Stimulated activated effector memory CD8-positive, alpha-beta T cell treated with anti-CD3 and anti-CD28 coated beads, Interleukin-12 subunit alpha, Interleukin-12 subunit beta, amount 100 ng/mL, for 72 hours (primary cell): ENCODE measurements at regions not wholly inside any gene's neighbourhood (a gene's known extent, or its start where the extent isn't known, plus 50 kb on each side); places are given as distances from the start of the nearest gene placed in this dataset.
"Not testable (repeated sequence)": the region's sequence is repeated elsewhere in the genome, so short reads cannot be mapped to it uniquely, and the experiment has no call there.

Source experiments
- ATAC-seq: fragments of 150-1000 bp; cut with Tn5 transposase; 2 replicates; pipeline ENCODE4 v1.10.0; 2021
- DNase-seq, 2 donors: peaks; one replicate each; pipeline ENCODE4 v3.0.0; 2021 to 2022; ENCODE audit warnings: low spot score in 2 of 2
- H3K27ac Mint-ChIP-seq: one replicate; pipeline ENCODE4 v1.8.0; 2022; ENCODE audit warnings: mild to moderate bottlenecking, mixed read lengths
- H3K36me3 Mint-ChIP-seq: one replicate; pipeline ENCODE4 v1.8.0; 2022; ENCODE audit warnings: mild to moderate bottlenecking, mixed read lengths
- H3K4me1 Mint-ChIP-seq: one replicate; pipeline ENCODE4 v1.8.0; 2022; ENCODE audit warnings: mixed read lengths
- H3K4me3 Mint-ChIP-seq: one replicate; pipeline ENCODE4 v1.8.0; 2022; ENCODE audit warnings: mild to moderate bottlenecking, mixed read lengths
- H3K9me3 Mint-ChIP-seq: one replicate; pipeline ENCODE4 v1.8.0; 2022; ENCODE audit warnings: mixed read lengths

GRCh38 chr15:26045516-26045915 lies 182.4 kb upstream of the ATP10A start:
- Mint-ChIP-seq H3K9me3 (no peaks in the 10 kb centered on the region), H3K27ac (no peak overlapping the region), H3K36me3 (no peaks in the 10 kb centered on the region), H3K4me3 (no peak overlapping the region), H3K4me1 (no peaks in the 10 kb centered on the region)
- no peak for ATAC-seq
- no peak for DNase-seq

GRCh38 chr15:26043018-26043417 lies 179.9 kb upstream of the ATP10A start:
- DNase-seq (no peak), ATAC-seq (no peak)
- no peak overlapping the region for H3K4me3 Mint-ChIP-seq
- H3K9me3 Mint-ChIP-seq: no peaks in the 10 kb centered on the region
- H3K4me1 Mint-ChIP-seq: no peaks in the 10 kb centered on the region
- H3K27ac Mint-ChIP-seq: no peak overlapping the region
- no peaks in the 10 kb centered on the region for H3K36me3 Mint-ChIP-seq

GRCh38 chr15:26038693-26039092 lies 175.6 kb upstream of the ATP10A start:
- Mint-ChIP-seq H3K9me3 (no peaks in the 10 kb centered on the region), H3K36me3 (no peaks in the 10 kb centered on the region), H3K27ac (no peak overlapping the region), H3K4me3 (no peak overlapping the region), H3K4me1 (no peaks in the 10 kb centered on the region)
- DNase-seq (no peak), ATAC-seq (no peak)

GRCh38 chr15:26037369-26037768 lies 174.2 kb upstream of the ATP10A start:
- H3K9me3 Mint-ChIP-seq: no peaks in the 10 kb centered on the region

GRCh38 chr15:26033493-26033892 lies 170.4 kb upstream of the ATP10A start:
- Mint-ChIP-seq H3K9me3 (no peaks in the 10 kb centered on the region), H3K27ac (no peak overlapping the region), H3K4me3 (no peak overlapping the region), H3K36me3 (peaks cover 6% of the 10 kb centered on the region), H3K4me1 (no peaks in the 10 kb centered on the region)
- DNase-seq: no peak
- no peak for ATAC-seq

More at GRCh38 chr15:26037369-26037768, 174.2 kb upstream of the ATP10A start:
- H3K36me3 Mint-ChIP-seq: no peaks in the 10 kb centered on the region
- no peak for ATAC-seq
- DNase-seq: no peak
- H3K27ac Mint-ChIP-seq: no peak overlapping the region
- no peaks in the 10 kb centered on the region for H3K4me1 Mint-ChIP-seq
- H3K4me3 Mint-ChIP-seq: no peak overlapping the region

GRCh38 chr15:26032162-26032846 lies 169.2 kb upstream of the ATP10A start:
- Mint-ChIP-seq H3K4me1 (no peaks in the 10 kb centered on the region), H3K36me3 (peaks cover 6% of the 10 kb centered on the region), H3K27ac (no peak overlapping the region), H3K9me3 (no peaks in the 10 kb centered on the region), H3K4me3 (no peak overlapping the region)
- ATAC-seq (no peak), DNase-seq (no peak)

GRCh38 chr15:26029586-26029985 lies 166.5 kb upstream of the ATP10A start:
- not testable (repeated sequence) for H3K27ac Mint-ChIP-seq, H3K4me1 Mint-ChIP-seq, H3K9me3 Mint-ChIP-seq, H3K4me3 Mint-ChIP-seq, H3K36me3 Mint-ChIP-seq, DNase-seq, ATAC-seq

GRCh38 chr15:26029146-26029545 lies 166.0 kb upstream of the ATP10A start:
- H3K4me3 Mint-ChIP-seq: no peak overlapping the region
- no peaks in the 10 kb centered on the region for H3K9me3 Mint-ChIP-seq
- H3K4me1 Mint-ChIP-seq: no peaks in the 10 kb centered on the region
- no peak overlapping the region for H3K27ac Mint-ChIP-seq
- DNase-seq (no peak), ATAC-seq (no peak)
- H3K36me3 Mint-ChIP-seq: peaks cover 6% of the 10 kb centered on the region

GRCh38 chr15:26028086-26028740 lies 165.1 kb upstream of the ATP10A start:
- H3K4me1 Mint-ChIP-seq: no peaks in the 10 kb centered on the region
- DNase-seq (no peak), ATAC-seq (no peak)
- H3K27ac Mint-ChIP-seq: no peak overlapping the region
- H3K9me3 Mint-ChIP-seq: no peaks in the 10 kb centered on the region
- H3K4me3 Mint-ChIP-seq: no peak overlapping the region
- peaks cover 6% of the 10 kb centered on the region for H3K36me3 Mint-ChIP-seq

GRCh38 chr15:26026671-26027070 lies 163.5 kb upstream of the ATP10A start:
- not testable (repeated sequence) for H3K4me1 Mint-ChIP-seq, ATAC-seq, H3K4me3 Mint-ChIP-seq, DNase-seq, H3K9me3 Mint-ChIP-seq, H3K36me3 Mint-ChIP-seq, H3K27ac Mint-ChIP-seq

- no peak for ATAC-seq
- H3K9me3 Mint-ChIP-seq: no peaks in the 10 kb centered on the region
These were observed 161.1 kb upstream of the ATP10A start for GRCh38 chr15:26024241-26024640.

GRCh38 chr15:26023691-26024090 lies 160.6 kb upstream of the ATP10A start:
- Mint-ChIP-seq H3K4me3 (no peak overlapping the region), H3K27ac (no peak overlapping the region), H3K36me3 (no peaks in the 10 kb centered on the region), H3K9me3 (no peaks in the 10 kb centered on the region), H3K4me1 (no peaks in the 10 kb centered on the region)
- ATAC-seq (no peak), DNase-seq (no peak)

More at GRCh38 chr15:26024241-26024640, 161.1 kb upstream of the ATP10A start:
- no peaks in the 10 kb centered on the region for H3K4me1 Mint-ChIP-seq
- no peaks in the 10 kb centered on the region for H3K36me3 Mint-ChIP-seq
- DNase-seq: no peak
- no peak overlapping the region for H3K4me3 Mint-ChIP-seq
- H3K27ac Mint-ChIP-seq: no peak overlapping the region

- DNase-seq: no peak
- H3K4me3 Mint-ChIP-seq: no peak overlapping the region
- H3K36me3 Mint-ChIP-seq: no peaks in the 10 kb centered on the region
- H3K4me1 Mint-ChIP-seq: no peaks in the 10 kb centered on the region
- no peak overlapping the region for H3K27ac Mint-ChIP-seq
- no peaks in the 10 kb centered on the region for H3K9me3 Mint-ChIP-seq
- no peak for ATAC-seq
These were observed 160.1 kb upstream of the ATP10A start for GRCh38 chr15:26023231-26023630.

- Mint-ChIP-seq H3K36me3 (no peaks in the 10 kb centered on the region), H3K27ac (no peak overlapping the region), H3K9me3 (no peaks in the 10 kb centered on the region), H3K4me3 (no peak overlapping the region), H3K4me1 (no peaks in the 10 kb centered on the region)
- DNase-seq (no peak), ATAC-seq (no peak)
These were observed 157.7 kb upstream of the ATP10A start for GRCh38 chr15:26020871-26021270.

GRCh38 chr15:26017665-26018064 lies 154.5 kb upstream of the ATP10A start:
- ATAC-seq (no peak), DNase-seq (no peak)
- Mint-ChIP-seq H3K27ac (no peak overlapping the region), H3K4me3 (no peak overlapping the region), H3K4me1 (no peaks in the 10 kb centered on the region), H3K36me3 (no peaks in the 10 kb centered on the region), H3K9me3 (no peaks in the 10 kb centered on the region)

GRCh38 chr15:26015516-26016075 lies 152.5 kb upstream of the ATP10A start:
- Mint-ChIP-seq H3K9me3 (no peaks in the 10 kb centered on the region), H3K4me1 (no peaks in the 10 kb centered on the region), H3K36me3 (no peaks in the 10 kb centered on the region), H3K4me3 (no peak overlapping the region), H3K27ac (no peak overlapping the region)
- ATAC-seq (no peak), DNase-seq (no peak)
